NOMO-1 treated with dmso at 0.1 percent for 144 hours (cell line): ENCODE measurements at regions not wholly inside any gene's neighbourhood (a gene's known extent, or its start where the extent isn't known, plus 50 kb on each side); places are given as distances from the start of the nearest gene placed in this dataset.

ENCODE experiments used
- DNase-seq: peaks from one replicate; lab custom pipeline; 2025; ENCODE audit not compliant: unreplicated experiment; lab: John Stamatoyannopoulos, UW

GRCh38 chr2:15074751-15075700 lies 442.5 kb downstream of the LRATD1 start:
- DNase-seq, result no peak

- no peak for DNase-seq
These were observed 444.2 kb downstream of the LRATD1 start for GRCh38 chr2:15076668-15077067.

GRCh38 chr2:15081356-15081755 lies 448.8 kb downstream of the LRATD1 start:
- no peak for DNase-seq

GRCh38 chr2:15082105-15083058 lies 449.9 kb downstream of the LRATD1 start:
- DNase-seq, result no peak

- no peak for DNase-seq
These were observed 452.4 kb downstream of the LRATD1 start for GRCh38 chr2:15084826-15085489.

- no peak for DNase-seq
These were observed 459.7 kb downstream of the LRATD1 start for GRCh38 chr2:15092181-15092580.

GRCh38 chr2:15092691-15093090 lies 460.2 kb downstream of the LRATD1 start:
- DNase-seq, result no peak

GRCh38 chr2:15094161-15094560 lies 461.6 kb downstream of the LRATD1 start:
- DNase-seq, result no peak

GRCh38 chr2:15096873-15097272 lies 464.3 kb downstream of the NBAS start:
- DNase-seq, result no peak

- DNase-seq, result no peak
These were observed 454.0 kb downstream of the NBAS start for GRCh38 chr2:15107137-15107536.

GRCh38 chr2:15111718-15112117 lies 449.4 kb downstream of the NBAS start:
- no peak for DNase-seq

- no peak for DNase-seq
These were observed 448.9 kb downstream of the NBAS start for GRCh38 chr2:15112216-15112615.

GRCh38 chr2:15115776-15116175 lies 445.4 kb downstream of the NBAS start:
- DNase-seq, result peak; percentile 83

GRCh38 chr2:15116830-15117229 lies 444.3 kb downstream of the NBAS start:
- DNase-seq, result no peak
